Neural cell (in vitro differentiated cells): ENCODE measurements at regions not wholly inside any gene's neighbourhood (a gene's known extent, or its start where the extent isn't known, plus 50 kb on each side); places are given as distances from the start of the nearest gene placed in this dataset.

ENCODE experiments used
- CTCF ChIP-seq: fragments of 450-650 bp; IDR thresholded peaks from 2 replicates; pipeline ENCODE4 v1.5.1; 2014; ENCODE audit warnings: antibody characterized with exemption, mild to moderate bottlenecking, moderate library complexity; ENCODE audit not compliant: poor library complexity, severe bottlenecking
- TAF1 ChIP-seq: IDR thresholded peaks from 2 replicates; pipeline ENCODE4 v1.6.1; 2012; ENCODE audit warnings: low read depth
- TF ChIP-seq, protein P1 (sequence below): IDR thresholded peaks from 2 replicates; pipeline ENCODE4 v1.6.1; 2012; ENCODE audit warnings: borderline replicate concordance

GRCh38 chr7:22610951-22611757 lies 111.2 kb upstream of the STEAP1B start:
- no peak for TF ChIP-seq CTCF
- no peak for TF ChIP-seq TAF1
- TF ChIP-seq, protein P1, sequence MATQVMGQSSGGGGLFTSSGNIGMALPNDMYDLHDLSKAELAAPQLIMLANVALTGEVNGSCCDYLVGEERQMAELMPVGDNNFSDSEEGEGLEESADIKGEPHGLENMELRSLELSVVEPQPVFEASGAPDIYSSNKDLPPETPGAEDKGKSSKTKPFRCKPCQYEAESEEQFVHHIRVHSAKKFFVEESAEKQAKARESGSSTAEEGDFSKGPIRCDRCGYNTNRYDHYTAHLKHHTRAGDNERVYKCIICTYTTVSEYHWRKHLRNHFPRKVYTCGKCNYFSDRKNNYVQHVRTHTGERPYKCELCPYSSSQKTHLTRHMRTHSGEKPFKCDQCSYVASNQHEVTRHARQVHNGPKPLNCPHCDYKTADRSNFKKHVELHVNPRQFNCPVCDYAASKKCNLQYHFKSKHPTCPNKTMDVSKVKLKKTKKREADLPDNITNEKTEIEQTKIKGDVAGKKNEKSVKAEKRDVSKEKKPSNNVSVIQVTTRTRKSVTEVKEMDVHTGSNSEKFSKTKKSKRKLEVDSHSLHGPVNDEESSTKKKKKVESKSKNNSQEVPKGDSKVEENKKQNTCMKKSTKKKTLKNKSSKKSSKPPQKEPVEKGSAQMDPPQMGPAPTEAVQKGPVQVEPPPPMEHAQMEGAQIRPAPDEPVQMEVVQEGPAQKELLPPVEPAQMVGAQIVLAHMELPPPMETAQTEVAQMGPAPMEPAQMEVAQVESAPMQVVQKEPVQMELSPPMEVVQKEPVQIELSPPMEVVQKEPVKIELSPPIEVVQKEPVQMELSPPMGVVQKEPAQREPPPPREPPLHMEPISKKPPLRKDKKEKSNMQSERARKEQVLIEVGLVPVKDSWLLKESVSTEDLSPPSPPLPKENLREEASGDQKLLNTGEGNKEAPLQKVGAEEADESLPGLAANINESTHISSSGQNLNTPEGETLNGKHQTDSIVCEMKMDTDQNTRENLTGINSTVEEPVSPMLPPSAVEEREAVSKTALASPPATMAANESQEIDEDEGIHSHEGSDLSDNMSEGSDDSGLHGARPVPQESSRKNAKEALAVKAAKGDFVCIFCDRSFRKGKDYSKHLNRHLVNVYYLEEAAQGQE, result no peak
